HG03025 (cell line): ENCODE measurements at regions not wholly inside any gene's neighbourhood (a gene's known extent, or its start where the extent isn't known, plus 50 kb on each side); places are given as distances from the start of the nearest gene placed in this dataset.

Experiments used
- ATAC-seq: cut with Tn5 transposase; IDR thresholded peaks from one replicate; pipeline ENCODE4 v1.9.1; 2021; ENCODE audit warnings: mild to moderate bottlenecking, moderate library complexity; ENCODE audit not compliant: unreplicated experiment, low FRiP score

DNA sequence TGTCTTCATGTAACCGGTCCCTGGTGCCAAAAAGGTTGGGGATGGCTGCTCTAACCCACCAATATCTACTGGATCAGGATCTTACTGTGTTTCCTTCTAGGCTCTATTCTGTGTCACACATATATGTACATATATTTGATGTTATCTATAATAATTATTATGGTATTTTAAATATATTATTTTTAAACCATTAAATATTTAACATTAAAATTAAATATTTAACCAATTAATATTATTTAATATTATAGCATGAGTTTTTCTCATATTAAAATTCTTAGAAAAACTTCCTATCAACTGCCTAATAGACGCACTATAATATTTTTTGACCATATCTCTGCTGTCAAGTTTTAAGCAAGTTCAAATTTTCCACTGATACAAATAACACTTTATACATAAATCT is 196.9 kb upstream of the PLET1 start:
- no peak for ATAC-seq

DNA sequence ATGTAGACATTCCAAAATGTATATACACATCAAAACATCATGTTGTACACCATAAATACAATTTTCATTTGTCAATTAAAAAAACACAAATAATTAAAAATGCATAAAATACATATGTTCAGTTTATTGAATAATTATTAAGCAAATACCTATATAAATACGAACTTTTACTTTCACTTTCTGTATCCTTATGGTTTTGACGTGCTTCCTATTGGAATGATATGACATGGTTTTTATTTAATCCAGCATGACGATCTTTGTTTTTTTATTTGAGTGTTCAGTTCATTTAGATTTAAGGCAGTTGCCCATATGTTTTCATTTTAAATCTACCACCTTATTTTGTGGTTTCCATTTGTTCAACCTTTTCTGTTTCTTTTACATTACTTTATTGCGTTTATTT is 198.3 kb upstream of the PLET1 start:
- no peak for ATAC-seq

DNA sequence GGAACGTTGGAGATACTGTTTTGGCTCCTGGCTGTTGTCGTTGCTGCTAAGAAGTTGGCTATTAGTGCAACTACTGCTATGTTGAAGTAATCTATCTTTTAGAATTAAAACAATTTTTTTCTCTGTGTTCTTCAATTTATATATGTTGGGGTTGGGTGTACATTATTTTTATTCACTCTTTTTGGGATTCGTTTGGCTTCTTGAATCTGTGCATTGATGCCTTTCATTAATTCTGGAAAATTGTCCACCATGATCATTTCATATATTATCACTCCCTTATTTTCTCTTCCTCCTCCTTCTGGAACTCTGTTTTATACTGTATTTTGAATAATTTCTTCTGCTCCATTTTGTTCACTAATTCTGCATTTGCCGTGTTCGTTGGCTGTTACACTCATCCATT is 199.5 kb upstream of the PLET1 start:
- ATAC-seq: no peak

DNA sequence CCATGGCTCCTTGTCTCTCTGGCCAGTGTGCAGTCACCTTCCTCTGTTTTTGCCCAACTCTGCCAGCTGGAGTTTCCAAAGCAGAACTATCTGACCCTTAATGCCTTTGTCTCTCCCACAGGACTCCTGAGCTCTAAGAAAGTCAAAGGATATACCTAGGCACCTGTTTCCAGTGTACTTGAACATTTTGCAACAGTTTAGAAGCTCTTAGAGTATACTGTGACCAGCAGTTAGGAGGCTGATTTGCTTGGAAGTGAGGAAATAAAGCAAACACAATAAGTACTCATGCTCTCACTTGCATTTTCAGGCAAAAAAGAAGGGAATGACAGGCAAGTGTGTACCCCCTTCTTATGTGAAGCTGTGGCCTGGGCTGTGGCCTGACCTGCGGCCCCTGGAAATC is 204.3 kb upstream of the PLET1 start:
- ATAC-seq: no peak

DNA sequence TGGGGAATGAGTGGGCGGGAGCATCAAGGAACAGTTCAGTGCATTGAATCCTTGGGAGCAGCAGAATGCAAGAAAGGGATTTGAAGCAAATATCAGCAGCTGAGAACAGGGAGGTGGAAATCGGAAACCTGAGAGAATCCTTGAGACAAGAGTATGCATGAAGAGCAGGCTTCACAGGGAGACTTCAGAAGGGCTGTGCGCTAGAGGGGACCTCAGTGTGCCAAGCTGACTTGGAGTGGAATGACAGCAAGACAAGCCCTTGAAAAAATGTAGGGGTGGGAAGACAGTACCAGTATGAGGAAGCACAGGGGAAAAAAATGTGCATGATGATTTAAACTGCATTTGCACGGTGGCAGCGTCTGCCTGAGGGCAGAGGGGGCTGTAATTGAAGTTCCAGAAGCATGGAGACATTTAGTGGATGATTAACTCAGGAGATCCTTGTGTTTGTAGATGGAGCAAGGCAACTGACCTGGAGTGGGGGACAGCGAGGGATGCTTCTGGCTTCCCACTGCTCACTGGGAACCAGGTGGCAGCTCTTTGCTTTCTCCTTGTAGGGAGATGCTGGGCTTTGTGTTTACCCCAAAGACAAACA is 204.9 kb upstream of the PLET1 start:
- no peak for ATAC-seq

DNA sequence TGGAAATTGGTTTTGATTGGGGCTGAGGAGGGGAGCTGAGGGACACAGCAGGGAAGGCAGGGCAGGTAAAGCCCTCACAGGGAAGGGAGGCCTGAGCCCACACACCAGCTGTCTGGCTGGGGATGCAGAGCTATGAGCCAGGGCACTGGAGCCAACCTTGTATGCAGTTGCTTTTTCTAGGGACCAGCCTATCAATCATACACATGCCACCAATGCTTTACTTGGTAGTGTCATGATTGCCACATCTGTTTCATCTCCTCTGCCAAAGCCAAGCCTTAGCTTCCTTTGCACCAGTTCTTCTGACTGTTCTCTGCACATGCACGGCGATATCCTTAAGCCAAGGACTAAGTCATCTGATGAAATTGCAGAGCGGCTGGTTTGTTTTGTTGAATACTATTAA is 207.1 kb upstream of the PLET1 start:
- no peak for ATAC-seq

DNA sequence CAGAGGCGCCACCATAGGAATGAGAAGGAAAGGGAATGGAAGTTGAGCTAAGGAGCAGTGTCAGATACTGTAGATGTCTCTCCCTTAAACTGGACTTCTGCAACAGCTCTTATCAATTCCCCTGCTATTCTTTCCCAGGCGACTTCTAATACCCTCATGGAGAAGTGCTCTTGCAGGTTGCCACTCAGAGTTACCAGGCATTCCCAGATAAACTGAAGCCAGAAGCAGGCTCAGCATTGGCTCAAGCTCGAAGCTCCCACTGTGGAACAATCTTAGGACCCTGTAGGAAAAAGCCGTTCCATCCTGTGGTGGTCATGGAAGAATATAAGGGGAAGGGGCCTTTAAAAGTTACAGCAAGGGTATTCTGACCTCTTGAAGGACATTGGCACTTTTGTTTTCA is 208.7 kb upstream of the PLET1 start:
- no peak for ATAC-seq

DNA sequence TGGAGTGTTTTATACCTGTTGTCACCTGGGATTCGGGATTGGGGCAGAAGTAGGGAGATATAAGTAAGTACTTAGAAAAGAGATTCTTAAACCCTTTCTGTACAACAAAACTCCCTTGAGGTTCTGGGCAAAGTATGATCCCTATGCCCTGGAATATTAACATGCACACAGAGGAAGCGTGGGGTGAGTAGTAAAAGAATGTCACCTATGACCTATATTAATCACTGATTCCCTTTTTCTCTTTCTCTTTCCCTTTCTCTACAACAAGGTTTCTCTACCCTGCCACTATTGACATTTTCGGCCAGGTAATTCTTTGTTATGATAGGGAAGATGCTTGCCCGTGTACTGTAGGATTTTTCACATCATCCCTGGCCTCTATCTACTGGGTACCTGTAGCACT is 209.7 kb upstream of the PLET1 start:
- ATAC-seq: no peak

DNA sequence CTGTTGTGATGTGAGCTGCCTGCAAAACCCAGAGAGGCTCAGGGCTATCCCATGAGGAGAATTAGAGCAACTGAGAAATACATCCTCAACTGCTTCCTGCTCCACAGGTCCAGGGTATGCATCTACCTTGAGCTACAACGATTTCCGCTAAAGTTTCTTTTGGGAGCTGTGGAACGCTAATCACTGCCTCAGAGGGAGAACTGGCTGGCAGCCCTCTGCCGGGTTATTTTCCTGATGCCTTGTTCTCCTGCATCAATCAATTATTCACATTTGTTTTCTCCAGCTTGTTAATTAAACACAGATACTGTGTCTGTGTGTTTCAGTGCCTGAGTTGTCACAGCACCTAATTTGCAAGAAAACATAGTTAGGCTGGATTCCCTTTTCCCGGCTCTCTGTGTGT is 211.1 kb upstream of the PLET1 start:
- ATAC-seq: no peak

DNA sequence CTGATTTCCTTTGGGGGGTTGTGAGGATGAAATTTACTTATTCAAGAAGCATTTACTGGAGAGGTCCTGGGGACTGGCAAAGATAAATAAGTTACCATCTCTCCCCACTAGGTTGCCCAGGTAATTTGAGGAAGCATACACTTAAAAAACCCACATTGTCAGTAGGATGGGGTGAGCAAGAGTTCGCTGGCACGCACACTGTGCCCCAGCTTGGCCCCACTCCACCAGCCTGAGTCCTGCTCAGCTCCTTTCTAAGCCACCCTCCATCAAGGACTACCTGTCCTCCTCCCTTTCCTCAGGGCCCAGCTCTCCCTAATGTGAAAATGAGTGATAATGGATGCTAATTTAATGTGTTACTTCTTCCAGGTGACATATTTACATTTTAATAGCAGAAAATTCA is 216.5 kb upstream of the PLET1 start:
- ATAC-seq: no peak

DNA sequence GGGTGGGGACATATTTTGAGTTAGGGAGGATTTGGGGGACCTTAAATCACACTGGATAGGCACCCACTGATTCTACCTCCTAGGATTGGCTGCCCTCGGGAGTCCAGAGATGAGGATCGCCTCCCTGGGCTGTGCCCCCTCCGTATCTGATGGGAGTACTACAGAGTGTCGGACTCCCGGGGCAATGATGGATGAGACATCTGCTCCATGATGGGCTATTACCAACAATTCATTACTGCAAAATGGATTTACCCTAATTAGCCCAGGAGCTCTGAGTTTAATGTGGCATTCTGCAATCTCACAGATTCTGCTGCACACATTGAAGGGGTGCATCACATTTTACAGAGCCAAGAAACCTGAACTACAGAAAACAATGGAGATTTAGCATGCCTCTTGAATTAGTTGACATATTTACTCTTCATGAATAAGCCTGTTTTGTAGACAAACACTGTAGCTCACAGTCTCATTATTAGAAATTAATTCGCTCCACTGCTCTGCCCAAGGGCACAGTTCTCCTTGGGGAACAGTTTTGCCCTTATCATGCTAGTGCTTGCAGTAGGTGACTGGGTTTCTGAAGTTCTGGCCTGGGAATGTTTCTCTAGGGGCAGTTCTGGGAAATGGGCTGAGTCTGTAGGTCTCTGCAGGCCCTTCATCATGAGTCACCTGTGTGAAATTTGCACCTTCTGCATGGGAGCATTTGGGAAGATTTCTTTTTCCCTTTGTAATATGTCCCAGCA is 217.1 kb upstream of the PLET1 start:
- no peak for ATAC-seq

DNA sequence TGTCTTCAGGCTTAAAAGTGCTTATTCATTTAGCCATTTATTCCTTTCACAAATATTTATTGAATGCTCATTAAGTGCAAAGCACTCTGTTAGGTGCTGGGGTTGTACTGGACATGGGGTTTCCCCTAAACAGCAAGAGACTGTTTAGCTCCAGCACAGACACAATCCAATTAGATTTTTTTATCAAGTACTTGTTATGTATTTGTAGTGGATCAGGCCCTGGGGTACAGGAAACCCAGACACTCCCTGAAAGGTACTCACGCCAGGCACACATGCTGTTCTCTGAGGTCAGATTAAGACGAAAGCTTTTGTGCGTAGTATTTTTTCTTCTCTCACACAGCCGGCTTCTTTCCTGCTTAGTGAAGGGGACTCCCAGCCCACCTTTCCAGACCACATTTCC is 218.1 kb upstream of the PLET1 start:
- ATAC-seq: no peak

DNA sequence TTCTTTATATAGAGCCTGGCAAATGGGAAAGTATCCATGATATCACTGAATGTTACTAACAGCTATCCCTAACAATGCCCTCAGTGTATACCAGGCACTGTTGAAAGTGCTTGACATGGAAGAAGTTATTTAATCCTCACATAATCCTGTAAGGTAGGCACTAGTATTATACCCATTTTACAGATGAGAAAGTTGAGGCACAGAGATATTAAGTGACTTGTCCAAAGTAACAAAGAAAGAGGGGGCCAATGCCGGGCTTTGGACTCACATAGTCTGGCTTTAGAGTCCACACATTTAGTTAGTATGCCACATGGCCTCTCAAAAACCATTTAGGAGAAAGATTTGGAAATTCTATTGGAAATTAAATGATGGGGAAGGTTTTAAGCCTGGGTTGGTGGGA is 220.8 kb upstream of the PLET1 start:
- no peak for ATAC-seq

DNA sequence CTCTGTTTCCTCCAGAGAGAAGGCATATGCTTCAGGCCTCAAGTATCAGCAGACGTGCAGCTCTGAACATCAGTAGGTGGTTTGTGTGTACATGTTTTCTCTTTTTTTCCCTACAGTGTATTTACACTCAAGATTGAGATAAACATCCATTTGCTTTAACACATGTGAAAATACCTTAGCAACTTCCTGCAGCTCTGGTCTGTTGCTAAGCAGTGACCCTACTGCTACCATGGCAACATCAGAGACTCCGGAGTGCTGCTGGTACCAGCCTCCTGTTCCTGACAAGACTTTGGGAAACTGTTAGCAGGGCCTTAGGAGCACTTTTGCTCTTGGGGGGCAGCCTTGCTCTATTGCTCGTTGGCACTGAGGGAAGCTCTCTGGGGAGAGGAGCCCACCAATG is 221.2 kb upstream of the PLET1 start:
- ATAC-seq: no peak

DNA sequence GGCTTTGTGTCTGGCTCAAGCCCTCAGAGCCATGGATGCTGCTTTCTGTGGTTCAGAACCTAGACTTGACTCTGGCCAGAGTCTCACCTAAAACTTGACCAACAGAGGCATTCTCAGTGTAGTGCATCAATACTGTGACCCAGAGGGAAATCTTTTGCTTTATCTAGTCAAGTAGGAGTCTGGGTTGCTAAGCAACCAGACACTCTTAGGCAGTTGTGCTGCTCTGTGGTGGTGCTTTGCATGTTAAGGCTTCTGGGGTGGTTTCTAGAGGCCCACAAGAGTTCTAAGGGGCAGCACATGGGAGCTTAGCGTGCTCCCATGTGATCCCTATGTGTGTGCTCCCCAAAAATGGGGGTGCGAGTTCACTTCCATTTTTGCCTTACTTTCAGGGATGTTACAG is 224.6 kb upstream of the PLET1 start:
- ATAC-seq: no peak

DNA sequence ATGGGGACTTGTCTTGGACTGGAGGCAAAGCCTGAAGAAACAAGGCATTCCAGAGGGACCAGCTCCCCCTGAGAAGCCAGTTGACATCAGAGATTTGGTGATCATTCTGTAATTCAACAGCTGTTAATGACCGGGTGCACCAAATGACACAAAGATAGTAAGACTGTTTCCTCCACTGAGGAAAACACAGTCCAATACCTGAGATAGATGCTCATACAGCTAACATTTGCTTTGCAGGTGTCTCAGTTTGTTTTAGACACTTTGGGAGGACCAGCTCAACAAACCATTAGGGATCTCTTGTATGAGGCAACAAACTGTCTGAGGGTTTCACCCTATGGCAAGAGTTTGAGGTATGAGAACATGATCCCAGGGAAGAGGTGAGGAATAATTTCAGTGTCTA is 237.2 kb upstream of the PLET1 start:
- ATAC-seq: no peak

DNA sequence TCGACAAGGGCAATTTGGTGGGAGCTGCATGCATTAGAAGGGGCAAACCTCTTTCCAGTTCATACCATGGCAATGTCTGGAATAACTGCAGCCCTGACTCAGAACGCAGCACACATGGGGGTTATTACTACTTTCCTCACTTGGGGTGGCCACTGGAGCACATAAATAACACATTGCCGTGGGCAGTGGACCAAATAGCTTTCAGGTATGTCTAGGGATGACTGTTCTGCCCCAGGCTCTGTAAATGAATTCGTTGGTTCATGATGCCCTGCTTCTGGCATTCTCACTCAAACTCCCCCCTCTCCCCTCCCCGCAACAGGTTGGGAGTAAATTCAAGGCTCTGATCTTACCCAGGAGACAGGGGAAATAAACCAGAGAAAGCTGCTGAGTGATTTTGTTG is 238.0 kb upstream of the PLET1 start:
- no peak for ATAC-seq

DNA sequence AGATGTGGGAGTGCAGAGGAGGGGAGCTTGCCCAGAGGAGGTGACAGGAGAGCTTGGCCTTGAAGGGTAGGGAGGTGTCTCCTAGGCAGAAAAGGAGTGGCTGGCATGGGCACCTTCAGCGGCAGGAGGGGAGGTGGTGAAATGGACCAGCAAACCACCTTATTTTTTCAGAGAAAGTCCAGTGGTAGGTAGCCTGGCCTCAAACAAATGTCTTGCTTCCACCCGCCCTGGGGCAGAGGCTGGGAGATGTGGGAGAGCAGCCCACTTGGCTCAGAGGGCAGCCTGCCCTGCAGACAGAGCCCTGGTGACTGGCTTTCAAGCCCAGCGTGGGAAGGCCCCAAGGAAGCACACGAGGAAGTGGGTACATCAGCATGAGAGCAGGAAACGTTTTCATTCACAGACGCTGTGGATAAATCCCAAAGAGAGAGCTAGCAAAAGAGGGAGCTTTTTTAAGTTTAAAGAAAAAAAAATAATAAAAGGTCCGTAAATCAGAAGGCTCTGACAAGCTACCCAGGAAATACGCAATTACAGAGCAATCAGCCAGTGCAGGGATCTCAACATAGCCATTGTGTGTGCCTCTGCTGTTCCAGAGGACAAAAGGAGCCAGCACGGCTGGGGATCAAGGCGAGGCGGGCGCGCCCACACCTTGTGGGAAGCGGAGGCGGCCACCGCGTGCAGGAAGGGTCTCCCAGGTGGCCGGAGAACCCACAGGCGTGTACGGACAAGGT is 238.7 kb upstream of the PLET1 start:
- no peak for ATAC-seq

DNA sequence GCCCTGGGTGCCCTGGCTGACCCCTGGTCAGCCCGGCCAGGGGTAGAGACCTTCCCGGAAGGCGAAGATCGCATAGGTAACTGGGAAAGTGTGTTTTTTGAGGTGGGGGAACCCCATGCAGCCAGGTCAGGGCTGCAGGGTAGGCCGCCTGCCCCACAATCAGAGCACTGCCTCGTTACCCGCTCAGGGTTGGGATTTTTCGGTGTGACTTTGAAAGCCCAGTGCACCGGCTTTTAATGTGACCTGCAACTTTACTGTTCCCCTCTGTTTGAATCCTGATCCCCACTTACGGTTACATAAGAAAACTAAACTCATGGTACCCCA is 239.2 kb upstream of the PLET1 start:
- ATAC-seq: no peak

DNA sequence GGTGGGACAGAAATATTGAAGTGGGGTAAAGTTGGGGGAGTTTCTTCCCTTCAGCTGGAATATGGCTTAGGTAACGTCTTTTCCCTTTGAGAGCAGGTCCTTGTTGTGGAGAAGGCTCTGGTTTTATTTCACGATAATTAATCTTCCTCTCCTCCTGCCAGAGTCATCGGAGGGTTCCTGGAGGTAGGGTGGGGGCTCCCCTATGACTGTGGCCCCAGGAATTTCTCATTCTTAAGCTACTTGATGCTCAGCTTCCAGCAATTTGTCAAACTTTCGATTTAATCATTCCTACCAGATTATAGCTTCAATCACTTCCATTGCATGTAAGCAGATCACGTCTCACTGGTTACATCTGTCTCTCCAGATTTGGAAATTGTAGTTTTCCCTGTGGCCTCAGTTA is 242.8 kb upstream of the PLET1 start:
- ATAC-seq: no peak

DNA sequence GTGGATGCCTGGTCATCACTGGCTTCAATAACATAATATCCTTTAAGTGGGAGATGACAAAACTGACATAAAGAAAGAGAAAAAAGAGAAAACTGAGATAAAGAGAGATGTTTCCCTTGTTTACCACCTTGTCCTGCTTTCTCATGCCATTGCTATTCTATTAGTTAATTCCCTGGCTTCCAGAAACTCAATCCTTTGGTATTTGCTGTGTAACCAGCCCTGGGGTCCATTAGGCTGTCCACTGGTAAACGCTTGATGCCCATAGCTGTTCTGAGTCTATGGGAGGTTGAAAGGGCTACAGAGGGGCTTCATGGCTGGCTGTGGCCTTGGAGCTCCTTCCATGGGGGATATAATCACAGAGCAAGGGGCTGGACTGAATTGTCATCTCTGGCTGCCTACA is 243.4 kb upstream of the PLET1 start:
- ATAC-seq: no peak

DNA sequence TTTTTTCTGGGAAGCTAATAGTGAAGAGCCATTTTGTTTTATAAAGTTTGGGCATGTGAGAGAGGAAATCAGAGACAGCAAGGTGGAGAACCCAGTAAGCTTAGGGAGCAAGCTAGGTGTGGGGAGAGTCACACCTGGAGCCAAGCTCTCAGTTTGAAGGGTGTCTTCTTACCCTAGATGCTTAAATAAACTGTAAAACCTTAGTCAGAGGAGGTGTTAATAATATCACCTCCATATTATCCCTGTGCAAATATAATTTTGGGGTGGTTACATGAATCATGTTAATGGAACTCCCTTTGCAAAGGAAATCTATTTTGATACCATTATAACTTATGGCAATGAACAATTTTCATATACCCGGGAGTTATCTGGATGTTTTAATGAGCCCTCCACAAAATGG is 246.2 kb upstream of the PLET1 start:
- no peak for ATAC-seq
